Testis (tissue), 2 donors: ENCODE measurements at regions not wholly inside any gene's neighbourhood (a gene's known extent, or its start where the extent isn't known, plus 50 kb on each side); places are given as distances from the start of the nearest gene placed in this dataset.

Experiments
- POLR2A ChIP-seq: fragments of 450-650 bp; IDR thresholded peaks from one replicate; pipeline ENCODE4 v1.6.1; 2017; ENCODE audit warnings: antibody characterized with exemption, mild to moderate bottlenecking, moderate library complexity
- TF ChIP-seq, protein P1 (sequence below), 3 experiments: fragments of 450-650 bp in 2 of 3; fragments of 200-600 bp in 1 of 3; sonication (generic) in 1 of 3; IDR thresholded peaks; one replicate each; pipeline ENCODE4 v1.5.1; 2016 to 2019; ENCODE audit warnings: antibody characterized with exemption in 3 of 3, mild to moderate bottlenecking in 2 of 3, moderate library complexity in 1 of 3

DNA sequence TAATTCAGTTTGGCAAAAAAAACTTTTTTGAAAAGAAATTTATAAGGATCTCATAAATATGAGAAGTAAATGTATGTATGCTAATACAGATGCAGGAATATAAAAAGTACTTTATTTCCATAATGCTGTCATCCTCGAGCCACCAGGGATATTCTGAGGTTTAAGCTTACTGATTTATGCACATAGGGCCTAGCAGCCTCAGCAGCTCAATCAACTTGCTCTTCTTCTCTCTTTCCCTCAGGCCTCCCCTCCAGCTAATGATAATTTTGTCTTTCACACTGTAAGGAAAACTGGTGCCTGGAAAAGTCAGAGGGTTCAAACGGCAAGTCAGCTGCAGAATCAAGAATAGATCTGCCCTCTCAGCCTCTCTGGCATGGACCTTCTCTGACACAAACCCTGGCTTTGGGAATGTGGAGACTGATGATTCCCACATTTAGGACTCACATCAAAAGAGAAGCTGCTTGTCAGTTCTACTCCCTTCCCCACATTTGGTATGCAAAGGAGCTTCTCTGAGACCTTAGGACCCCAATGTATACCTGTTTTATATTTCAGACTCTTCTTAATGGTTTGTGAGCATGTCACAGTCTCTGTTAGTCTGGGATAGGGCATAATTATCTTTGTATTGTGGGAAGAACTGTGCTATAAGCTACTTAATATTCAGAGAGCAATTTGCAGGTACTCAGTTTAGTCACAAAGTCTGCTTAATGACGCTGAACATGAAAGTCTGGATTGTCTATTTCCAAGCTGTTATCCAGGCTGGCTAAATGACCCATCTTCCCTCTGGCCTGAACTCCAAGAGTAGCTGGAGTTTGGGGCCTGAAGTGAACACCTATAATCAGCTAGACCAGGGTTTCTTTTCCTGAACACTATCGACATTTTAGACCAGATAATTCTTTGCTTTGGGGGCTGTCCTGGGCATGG lies 52.1 kb upstream of the DIPK1A start:
- TF ChIP-seq, protein P1, sequence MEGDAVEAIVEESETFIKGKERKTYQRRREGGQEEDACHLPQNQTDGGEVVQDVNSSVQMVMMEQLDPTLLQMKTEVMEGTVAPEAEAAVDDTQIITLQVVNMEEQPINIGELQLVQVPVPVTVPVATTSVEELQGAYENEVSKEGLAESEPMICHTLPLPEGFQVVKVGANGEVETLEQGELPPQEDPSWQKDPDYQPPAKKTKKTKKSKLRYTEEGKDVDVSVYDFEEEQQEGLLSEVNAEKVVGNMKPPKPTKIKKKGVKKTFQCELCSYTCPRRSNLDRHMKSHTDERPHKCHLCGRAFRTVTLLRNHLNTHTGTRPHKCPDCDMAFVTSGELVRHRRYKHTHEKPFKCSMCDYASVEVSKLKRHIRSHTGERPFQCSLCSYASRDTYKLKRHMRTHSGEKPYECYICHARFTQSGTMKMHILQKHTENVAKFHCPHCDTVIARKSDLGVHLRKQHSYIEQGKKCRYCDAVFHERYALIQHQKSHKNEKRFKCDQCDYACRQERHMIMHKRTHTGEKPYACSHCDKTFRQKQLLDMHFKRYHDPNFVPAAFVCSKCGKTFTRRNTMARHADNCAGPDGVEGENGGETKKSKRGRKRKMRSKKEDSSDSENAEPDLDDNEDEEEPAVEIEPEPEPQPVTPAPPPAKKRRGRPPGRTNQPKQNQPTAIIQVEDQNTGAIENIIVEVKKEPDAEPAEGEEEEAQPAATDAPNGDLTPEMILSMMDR (IDR thresholded peaks at IDR 0.05) = no peak
- TF ChIP-seq POLR2A = no peak
